ENCODE measurements at regions not wholly inside any gene's neighbourhood (a gene's known extent, or its start where the extent isn't known, plus 50 kb on each side); places are given as distances from the start of the nearest gene placed in this dataset.

- Histone ChIP-seq H3K4me3 (no peak overlapping the region), H3K27me3 (replicated peaks; ENCODE audit: insufficient read depth) (no peaks in the 10 kb centered on the region), H3K4me1 (replicated peaks) (no peaks in the 10 kb centered on the region), H3K36me3 (no peaks in the 10 kb centered on the region), H3K27ac (no peak overlapping the region), H3K9me3 (no peaks in the 10 kb centered on the region)
- WGBS: 83% methylated on average over 16 of the region's 16 CpGs
- DNase-seq (ENCODE audit: low spot score): no peak
- intact Hi-C loops (cut with DNase I): no loop called here
- no peak for TF ChIP-seq POLR2AphosphoS5 (IDR thresholded peaks at IDR 0.05)
- no peak for TF ChIP-seq POLR2A (IDR thresholded peaks at IDR 0.05)
- TF ChIP-seq, protein P1, sequence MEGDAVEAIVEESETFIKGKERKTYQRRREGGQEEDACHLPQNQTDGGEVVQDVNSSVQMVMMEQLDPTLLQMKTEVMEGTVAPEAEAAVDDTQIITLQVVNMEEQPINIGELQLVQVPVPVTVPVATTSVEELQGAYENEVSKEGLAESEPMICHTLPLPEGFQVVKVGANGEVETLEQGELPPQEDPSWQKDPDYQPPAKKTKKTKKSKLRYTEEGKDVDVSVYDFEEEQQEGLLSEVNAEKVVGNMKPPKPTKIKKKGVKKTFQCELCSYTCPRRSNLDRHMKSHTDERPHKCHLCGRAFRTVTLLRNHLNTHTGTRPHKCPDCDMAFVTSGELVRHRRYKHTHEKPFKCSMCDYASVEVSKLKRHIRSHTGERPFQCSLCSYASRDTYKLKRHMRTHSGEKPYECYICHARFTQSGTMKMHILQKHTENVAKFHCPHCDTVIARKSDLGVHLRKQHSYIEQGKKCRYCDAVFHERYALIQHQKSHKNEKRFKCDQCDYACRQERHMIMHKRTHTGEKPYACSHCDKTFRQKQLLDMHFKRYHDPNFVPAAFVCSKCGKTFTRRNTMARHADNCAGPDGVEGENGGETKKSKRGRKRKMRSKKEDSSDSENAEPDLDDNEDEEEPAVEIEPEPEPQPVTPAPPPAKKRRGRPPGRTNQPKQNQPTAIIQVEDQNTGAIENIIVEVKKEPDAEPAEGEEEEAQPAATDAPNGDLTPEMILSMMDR (IDR thresholded peaks at IDR 0.05): no peak
These were observed 136.9 kb upstream of the FOXF1 start for GRCh38 chr16:86373276-86373901.

GRCh38 chr16:86374603-86375130 lies 135.7 kb upstream of the FOXF1 start:
- H3K36me3 ChIP-seq: no peaks in the 10 kb centered on the region
- no peaks in the 10 kb centered on the region for H3K27me3 ChIP-seq (replicated peaks; ENCODE audit: insufficient read depth)
- no peaks in the 10 kb centered on the region for H3K4me1 ChIP-seq (replicated peaks)
- DNase-seq (ENCODE audit: low spot score): no peak
- no peak overlapping the region for H3K27ac ChIP-seq
- no peak overlapping the region for H3K4me3 ChIP-seq
- intact Hi-C loops (cut with DNase I): no loop called here
- WGBS: 75% methylated on average over 6 of the region's 6 CpGs
- TF ChIP-seq, protein P1 (IDR thresholded peaks at IDR 0.05): no peak
- no peak for TF ChIP-seq POLR2AphosphoS5 (IDR thresholded peaks at IDR 0.05)
- TF ChIP-seq POLR2A (IDR thresholded peaks at IDR 0.05): no peak
- H3K9me3 ChIP-seq: no peaks in the 10 kb centered on the region

DNA sequence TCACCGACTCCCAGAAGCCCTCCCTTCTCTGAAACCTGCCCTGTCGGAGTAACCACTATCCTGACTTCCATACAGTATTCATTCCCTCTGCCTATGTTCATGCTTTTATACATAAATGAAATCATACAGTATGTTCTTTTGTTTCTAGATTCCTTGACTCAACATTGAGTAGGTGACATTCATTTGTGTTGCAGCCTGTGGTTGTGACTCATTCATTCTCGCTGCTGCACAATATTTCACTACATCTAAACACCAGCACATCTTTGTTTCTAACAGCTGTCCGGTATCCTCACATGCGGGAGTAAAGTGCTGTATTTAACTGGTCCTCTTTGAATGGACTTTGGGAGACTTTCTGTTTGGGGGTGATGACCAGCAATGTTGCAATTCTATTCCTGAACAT lies 135.0 kb upstream of the FOXF1 start:
- intact Hi-C loops (cut with DNase I): no loop called here
- WGBS: 82% methylated on average over 5 of the region's 5 CpGs
- H3K27ac ChIP-seq: no peak overlapping the region

GRCh38 chr16:86375851-86376250 lies 134.5 kb upstream of the FOXF1 start:
- Histone ChIP-seq H3K36me3 (no peaks in the 10 kb centered on the region), H3K4me1 (replicated peaks) (no peaks in the 10 kb centered on the region), H3K27me3 (replicated peaks; ENCODE audit: insufficient read depth) (no peaks in the 10 kb centered on the region), H3K9me3 (no peaks in the 10 kb centered on the region), H3K27ac (no peak overlapping the region), H3K4me3 (no peak overlapping the region)
- no peak for DNase-seq (ENCODE audit: low spot score)
- WGBS: 36% methylated on average over 9 of the region's 9 CpGs
- intact Hi-C loops (cut with DNase I): no loop called here
- no peak for TF ChIP-seq POLR2AphosphoS5 (IDR thresholded peaks at IDR 0.05)
- TF ChIP-seq POLR2A (IDR thresholded peaks at IDR 0.05): no peak

More for the DNA sequence above, 135.0 kb upstream of the FOXF1 start:
- H3K4me1 ChIP-seq (replicated peaks): no peaks in the 10 kb centered on the region
- no peak for DNase-seq (ENCODE audit: low spot score)
- H3K9me3 ChIP-seq: no peaks in the 10 kb centered on the region
- no peaks in the 10 kb centered on the region for H3K27me3 ChIP-seq (replicated peaks; ENCODE audit: insufficient read depth)
- TF ChIP-seq, protein P1 (IDR thresholded peaks at IDR 0.05): no peak
- no peak for TF ChIP-seq POLR2AphosphoS5 (IDR thresholded peaks at IDR 0.05)
- TF ChIP-seq POLR2A (IDR thresholded peaks at IDR 0.05): no peak
- H3K4me3 ChIP-seq: no peak overlapping the region
- H3K36me3 ChIP-seq: no peaks in the 10 kb centered on the region

DNA sequence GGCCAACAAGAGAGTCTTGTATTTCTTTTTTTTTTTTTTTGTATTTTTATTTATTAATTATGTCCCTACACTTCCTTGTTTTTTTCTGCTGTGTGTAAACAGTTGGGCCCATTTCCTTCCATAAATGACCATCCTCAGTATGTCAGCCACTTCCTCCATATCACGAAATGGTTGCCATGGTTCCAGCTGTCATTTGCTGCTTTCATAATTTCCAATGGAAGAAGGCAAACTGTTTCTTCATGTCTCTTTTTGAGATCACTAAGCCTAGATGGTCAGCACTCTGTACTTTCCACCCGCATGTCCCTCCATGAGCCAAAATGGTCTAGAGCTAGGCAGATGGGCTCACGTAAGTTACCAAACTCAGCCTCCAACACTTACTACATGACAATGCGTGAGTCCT lies 133.5 kb upstream of the FOXF1 start:
- no peaks in the 10 kb centered on the region for H3K9me3 ChIP-seq
- no peaks in the 10 kb centered on the region for H3K4me1 ChIP-seq (replicated peaks)
- WGBS: 80% methylated on average over 4 of the region's 4 CpGs
- TF ChIP-seq POLR2A (IDR thresholded peaks at IDR 0.05) (no peak), POLR2AphosphoS5 (IDR thresholded peaks at IDR 0.05) (no peak)
- TF ChIP-seq, protein P1 (IDR thresholded peaks at IDR 0.05): no peak
- no peaks in the 10 kb centered on the region for H3K36me3 ChIP-seq
- no peak for DNase-seq (ENCODE audit: low spot score)
- H3K27ac ChIP-seq: no peak overlapping the region
- no peaks in the 10 kb centered on the region for H3K27me3 ChIP-seq (replicated peaks; ENCODE audit: insufficient read depth)
- intact Hi-C loops (cut with DNase I): no loop called here
- no peak overlapping the region for H3K4me3 ChIP-seq
